ENCODE measurements at regions not wholly inside any gene's neighbourhood (a gene's known extent, or its start where the extent isn't known, plus 50 kb on each side); places are given as distances from the start of the nearest gene placed in this dataset.

- no peak for DNase-seq
Observed at GRCh38 chr10:78277314-78278057, 243.8 kb downstream of the RPS24 start.

GRCh38 chr10:78278058-78278404 is 244.4 kb downstream of the RPS24 start:
- DNase-seq, result no peak

- DNase-seq, result no peak
Observed at GRCh38 chr10:78279756-78280155, 246.1 kb downstream of the RPS24 start.

GRCh38 chr10:78280604-78281003 is 246.9 kb downstream of the RPS24 start:
- DNase-seq, result no peak

GRCh38 chr10:78281627-78282026 is 248.0 kb downstream of the RPS24 start:
- no peak for DNase-seq

- no peak for DNase-seq
Observed at GRCh38 chr10:78283069-78283682, 249.5 kb downstream of the RPS24 start.

GRCh38 chr10:78284381-78284780 is 250.7 kb downstream of the RPS24 start:
- no peak for DNase-seq

GRCh38 chr10:78285226-78285625 is 251.6 kb downstream of the RPS24 start:
- DNase-seq, result no peak

- no peak for DNase-seq
Observed at GRCh38 chr10:78286186-78286585, 252.5 kb downstream of the RPS24 start.

- DNase-seq, result no peak
Observed at GRCh38 chr10:78286668-78287067, 253.0 kb downstream of the RPS24 start.

GRCh38 chr10:78287618-78288017 is 254.0 kb downstream of the RPS24 start:
- no peak for DNase-seq

- DNase-seq, result no peak
Observed at GRCh38 chr10:78288663-78289062, 255.0 kb downstream of the RPS24 start.

- DNase-seq, result no peak
Observed at GRCh38 chr10:78290131-78290750, 256.6 kb downstream of the RPS24 start.

- no peak for DNase-seq
Observed at GRCh38 chr10:78291722-78292121, 258.1 kb downstream of the RPS24 start.

GRCh38 chr10:78292250-78292981 is 258.8 kb downstream of the RPS24 start:
- no peak for DNase-seq

GRCh38 chr10:78292982-78293865 is 259.6 kb downstream of the RPS24 start:
- DNase-seq, result no peak

GRCh38 chr10:78295242-78295641 is 261.6 kb downstream of the RPS24 start:
- no peak for DNase-seq

GRCh38 chr10:78296785-78297184 is 263.1 kb downstream of the RPS24 start:
- peak; percentile 55 to 64 for DNase-seq

GRCh38 chr10:78297997-78298396 is 264.3 kb downstream of the RPS24 start:
- no peak for DNase-seq

- no peak for DNase-seq
Observed at GRCh38 chr10:78298835-78299234, 265.2 kb downstream of the RPS24 start.

GRCh38 chr10:78299851-78300468 is 266.3 kb downstream of the RPS24 start:
- DNase-seq, result peak; percentile 80 to 82

GRCh38 chr10:78300526-78300925 is 266.9 kb downstream of the RPS24 start:
- DNase-seq, result no peak

All from AML-193 (cell line).